ENCODE measurements at regions not wholly inside any gene's neighbourhood (a gene's known extent, or its start where the extent isn't known, plus 50 kb on each side); places are given as distances from the start of the nearest gene placed in this dataset.

GRCh38 chr4:123934096-123934495 is 537.5 kb downstream of the SPRY1 start:
- Histone ChIP-seq H3K9me3 (ENCODE audit: control insufficient read depth in 1 of 2, low read length in 2 of 2) (no peaks in the 10 kb centered on the region), H3K27ac (ENCODE audit: low read length) (no peak overlapping the region), H3K4me3 (ENCODE audit: low read depth in 1 of 2, low read length in 2 of 2) (no peak overlapping the region), H3K4me1 (ENCODE audit: control insufficient read depth in 1 of 2, insufficient read depth in 2 of 2, low read length in 2 of 2) (peaks cover 6 to 10% of the 10 kb centered on the region in 2 donors), H3K36me3 (ENCODE audit: control insufficient read depth in 1 of 2, insufficient read depth in 2 of 2, low read length in 2 of 2) (no peaks in the 10 kb centered on the region), H3K27me3 (ENCODE audit: low read depth, low read length) (no peaks in the 10 kb centered on the region)

GRCh38 chr4:123936621-123937043 is 540.0 kb downstream of the SPRY1 start:
- no peaks in the 10 kb centered on the region for H3K27me3 ChIP-seq (ENCODE audit: low read depth, low read length)
- peaks cover 6 to 10% of the 10 kb centered on the region in 2 donors for H3K4me1 ChIP-seq (ENCODE audit: control insufficient read depth in 1 of 2, insufficient read depth in 2 of 2, low read length in 2 of 2)
- no peak overlapping the region for H3K4me3 ChIP-seq (ENCODE audit: low read depth in 1 of 2, low read length in 2 of 2)
- no peaks in the 10 kb centered on the region for H3K9me3 ChIP-seq (ENCODE audit: control insufficient read depth in 1 of 2, low read length in 2 of 2)
- H3K27ac ChIP-seq (ENCODE audit: low read length), result no peak overlapping the region
- H3K36me3 ChIP-seq (ENCODE audit: control insufficient read depth in 1 of 2, insufficient read depth in 2 of 2, low read length in 2 of 2), result no peaks in the 10 kb centered on the region

- H3K27me3 ChIP-seq (ENCODE audit: low read depth, low read length), result no peaks in the 10 kb centered on the region
- H3K9me3 ChIP-seq (ENCODE audit: control insufficient read depth in 1 of 2, low read length in 2 of 2), result no peaks in the 10 kb centered on the region
- H3K27ac ChIP-seq (ENCODE audit: low read length), result no peak overlapping the region
- H3K36me3 ChIP-seq (ENCODE audit: control insufficient read depth in 1 of 2, insufficient read depth in 2 of 2, low read length in 2 of 2), result no peaks in the 10 kb centered on the region
- H3K4me3 ChIP-seq (ENCODE audit: low read depth in 1 of 2, low read length in 2 of 2), result no peak overlapping the region
- peaks cover 6 to 10% of the 10 kb centered on the region in 2 donors for H3K4me1 ChIP-seq (ENCODE audit: control insufficient read depth in 1 of 2, insufficient read depth in 2 of 2, low read length in 2 of 2)
Measured at GRCh38 chr4:123937581-123937980, 541.0 kb downstream of the SPRY1 start.

- H3K9me3 ChIP-seq (ENCODE audit: control insufficient read depth in 1 of 2, low read length in 2 of 2), result no peaks in the 10 kb centered on the region
- H3K27me3 ChIP-seq (ENCODE audit: low read depth, low read length), result no peaks in the 10 kb centered on the region
- no peaks in the 10 kb centered on the region for H3K36me3 ChIP-seq (ENCODE audit: control insufficient read depth in 1 of 2, insufficient read depth in 2 of 2, low read length in 2 of 2)
- H3K4me3 ChIP-seq (ENCODE audit: low read depth in 1 of 2, low read length in 2 of 2), result no peak overlapping the region
- peaks cover 6 to 10% of the 10 kb centered on the region in 2 donors for H3K4me1 ChIP-seq (ENCODE audit: control insufficient read depth in 1 of 2, insufficient read depth in 2 of 2, low read length in 2 of 2)
- no peak overlapping the region for H3K27ac ChIP-seq (ENCODE audit: low read length)
Measured at GRCh38 chr4:123939621-123940020, 543.0 kb downstream of the SPRY1 start.

GRCh38 chr4:123940604-123941003 is 544.0 kb downstream of the SPRY1 start:
- Histone ChIP-seq H3K4me1 (ENCODE audit: control insufficient read depth in 1 of 2, insufficient read depth in 2 of 2, low read length in 2 of 2) (peaks cover 6 to 10% of the 10 kb centered on the region in 2 donors), H3K27ac (ENCODE audit: low read length) (no peak overlapping the region), H3K9me3 (ENCODE audit: control insufficient read depth in 1 of 2, low read length in 2 of 2) (no peaks in the 10 kb centered on the region), H3K27me3 (ENCODE audit: low read depth, low read length) (no peaks in the 10 kb centered on the region), H3K36me3 (ENCODE audit: control insufficient read depth in 1 of 2, insufficient read depth in 2 of 2, low read length in 2 of 2) (no peaks in the 10 kb centered on the region), H3K4me3 (ENCODE audit: low read depth in 1 of 2, low read length in 2 of 2) (no peak overlapping the region)

GRCh38 chr4:123941306-123941705 is 544.7 kb downstream of the SPRY1 start:
- no peak overlapping the region for H3K4me3 ChIP-seq (ENCODE audit: low read depth in 1 of 2, low read length in 2 of 2)
- H3K9me3 ChIP-seq (ENCODE audit: control insufficient read depth in 1 of 2, low read length in 2 of 2), result no peaks in the 10 kb centered on the region
- no peaks in the 10 kb centered on the region for H3K36me3 ChIP-seq (ENCODE audit: control insufficient read depth in 1 of 2, insufficient read depth in 2 of 2, low read length in 2 of 2)
- no peak overlapping the region for H3K27ac ChIP-seq (ENCODE audit: low read length)
- H3K27me3 ChIP-seq (ENCODE audit: low read depth, low read length), result no peaks in the 10 kb centered on the region
- peaks cover 6 to 10% of the 10 kb centered on the region in 2 donors for H3K4me1 ChIP-seq (ENCODE audit: control insufficient read depth in 1 of 2, insufficient read depth in 2 of 2, low read length in 2 of 2)

- no peak overlapping the region for H3K27ac ChIP-seq (ENCODE audit: low read length)
- no peak overlapping the region for H3K4me3 ChIP-seq (ENCODE audit: low read depth in 1 of 2, low read length in 2 of 2)
- H3K27me3 ChIP-seq (ENCODE audit: low read depth, low read length), result no peaks in the 10 kb centered on the region
- H3K36me3 ChIP-seq (ENCODE audit: control insufficient read depth in 1 of 2, insufficient read depth in 2 of 2, low read length in 2 of 2), result no peaks in the 10 kb centered on the region
- H3K9me3 ChIP-seq (ENCODE audit: control insufficient read depth in 1 of 2, low read length in 2 of 2), result no peaks in the 10 kb centered on the region
- H3K4me1 ChIP-seq (ENCODE audit: control insufficient read depth in 1 of 2, insufficient read depth in 2 of 2, low read length in 2 of 2), result no peaks in the 10 kb centered on the region
Measured at GRCh38 chr4:123943976-123944375, 547.4 kb downstream of the SPRY1 start.

GRCh38 chr4:123945301-123945700 is 548.7 kb downstream of the SPRY1 start:
- H3K36me3 ChIP-seq (ENCODE audit: control insufficient read depth in 1 of 2, insufficient read depth in 2 of 2, low read length in 2 of 2), result no peaks in the 10 kb centered on the region
- H3K4me3 ChIP-seq (ENCODE audit: low read depth in 1 of 2, low read length in 2 of 2), result no peak overlapping the region
- no peaks in the 10 kb centered on the region for H3K27me3 ChIP-seq (ENCODE audit: low read depth, low read length)
- no peak overlapping the region for H3K27ac ChIP-seq (ENCODE audit: low read length)
- no peaks in the 10 kb centered on the region for H3K4me1 ChIP-seq (ENCODE audit: control insufficient read depth in 1 of 2, insufficient read depth in 2 of 2, low read length in 2 of 2)
- no peaks in the 10 kb centered on the region for H3K9me3 ChIP-seq (ENCODE audit: control insufficient read depth in 1 of 2, low read length in 2 of 2)

GRCh38 chr4:123950530-123950929 is 553.9 kb downstream of the SPRY1 start:
- H3K4me1 ChIP-seq (ENCODE audit: control insufficient read depth in 1 of 2, insufficient read depth in 2 of 2, low read length in 2 of 2), result no peaks in the 10 kb centered on the region
- H3K27me3 ChIP-seq (ENCODE audit: low read depth, low read length), result no peaks in the 10 kb centered on the region
- H3K4me3 ChIP-seq (ENCODE audit: low read depth in 1 of 2, low read length in 2 of 2), result no peak overlapping the region
- H3K27ac ChIP-seq (ENCODE audit: low read length), result no peak overlapping the region
- no peaks in the 10 kb centered on the region for H3K9me3 ChIP-seq (ENCODE audit: control insufficient read depth in 1 of 2, low read length in 2 of 2)
- no peaks in the 10 kb centered on the region for H3K36me3 ChIP-seq (ENCODE audit: control insufficient read depth in 1 of 2, insufficient read depth in 2 of 2, low read length in 2 of 2)

GRCh38 chr4:123952530-123953274 is 556.1 kb downstream of the SPRY1 start:
- Histone ChIP-seq H3K27me3 (ENCODE audit: low read depth, low read length) (no peaks in the 10 kb centered on the region), H3K27ac (ENCODE audit: low read length) (no peak overlapping the region), H3K36me3 (ENCODE audit: control insufficient read depth in 1 of 2, insufficient read depth in 2 of 2, low read length in 2 of 2) (no peaks in the 10 kb centered on the region), H3K9me3 (ENCODE audit: control insufficient read depth in 1 of 2, low read length in 2 of 2) (no peaks in the 10 kb centered on the region), H3K4me3 (ENCODE audit: low read depth in 1 of 2, low read length in 2 of 2) (no peak overlapping the region), H3K4me1 (ENCODE audit: control insufficient read depth in 1 of 2, insufficient read depth in 2 of 2, low read length in 2 of 2) (no peaks in the 10 kb centered on the region)

GRCh38 chr4:123953566-123953965 is 557.0 kb downstream of the SPRY1 start:
- Histone ChIP-seq H3K9me3 (ENCODE audit: control insufficient read depth in 1 of 2, low read length in 2 of 2) (no peaks in the 10 kb centered on the region), H3K36me3 (ENCODE audit: control insufficient read depth in 1 of 2, insufficient read depth in 2 of 2, low read length in 2 of 2) (no peaks in the 10 kb centered on the region), H3K4me3 (ENCODE audit: low read depth in 1 of 2, low read length in 2 of 2) (no peak overlapping the region), H3K4me1 (ENCODE audit: control insufficient read depth in 1 of 2, insufficient read depth in 2 of 2, low read length in 2 of 2) (no peaks in the 10 kb centered on the region), H3K27me3 (ENCODE audit: low read depth, low read length) (no peaks in the 10 kb centered on the region), H3K27ac (ENCODE audit: low read length) (no peak overlapping the region)

- H3K4me3 ChIP-seq (ENCODE audit: low read depth in 1 of 2, low read length in 2 of 2), result no peak overlapping the region
- no peaks in the 10 kb centered on the region for H3K27me3 ChIP-seq (ENCODE audit: low read depth, low read length)
- no peaks in the 10 kb centered on the region for H3K36me3 ChIP-seq (ENCODE audit: control insufficient read depth in 1 of 2, insufficient read depth in 2 of 2, low read length in 2 of 2)
- H3K27ac ChIP-seq (ENCODE audit: low read length), result no peak overlapping the region
- no peaks in the 10 kb centered on the region for H3K4me1 ChIP-seq (ENCODE audit: control insufficient read depth in 1 of 2, insufficient read depth in 2 of 2, low read length in 2 of 2)
- no peaks in the 10 kb centered on the region for H3K9me3 ChIP-seq (ENCODE audit: control insufficient read depth in 1 of 2, low read length in 2 of 2)
Measured at GRCh38 chr4:123954220-123954619, 557.6 kb downstream of the SPRY1 start.
